ENCODE measurements at regions not wholly inside any gene's neighbourhood (a gene's known extent, or its start where the extent isn't known, plus 50 kb on each side); places are given as distances from the start of the nearest gene placed in this dataset.

GRCh38 chr7:45359250-45359649 lies 201.7 kb downstream of the RAMP3 start:
- no peak for DNase-seq

- DNase-seq = peak; percentile 42
These were observed 202.2 kb downstream of the RAMP3 start for GRCh38 chr7:45359776-45360175.

GRCh38 chr7:45363669-45364068 lies 206.1 kb downstream of the RAMP3 start:
- no peak for DNase-seq

- no peak for DNase-seq
These were observed 207.8 kb downstream of the RAMP3 start for GRCh38 chr7:45365341-45365740.

GRCh38 chr7:45366475-45366874 lies 207.7 kb upstream of the ADCY1 start:
- no peak for DNase-seq

- DNase-seq = no peak
These were observed 207.1 kb upstream of the ADCY1 start for GRCh38 chr7:45367026-45367425.

- DNase-seq = no peak
These were observed 205.9 kb upstream of the ADCY1 start for GRCh38 chr7:45368129-45368807.

- no peak for DNase-seq
These were observed 189.7 kb upstream of the ADCY1 start for GRCh38 chr7:45384499-45384898.

GRCh38 chr7:45387837-45388236 lies 186.3 kb upstream of the ADCY1 start:
- DNase-seq = no peak

GRCh38 chr7:45389073-45389872 lies 184.9 kb upstream of the ADCY1 start:
- DNase-seq = no peak

- DNase-seq = no peak
These were observed 184.0 kb upstream of the ADCY1 start for GRCh38 chr7:45390180-45390579.

- DNase-seq = no peak
These were observed 183.4 kb upstream of the ADCY1 start for GRCh38 chr7:45390731-45391130.

- DNase-seq = no peak
These were observed 182.3 kb upstream of the ADCY1 start for GRCh38 chr7:45391618-45392451.

GRCh38 chr7:45394117-45394708 lies 180.0 kb upstream of the ADCY1 start:
- no peak for DNase-seq

- DNase-seq = no peak
These were observed 175.1 kb upstream of the ADCY1 start for GRCh38 chr7:45399069-45399468.

- no peak for DNase-seq
These were observed 173.5 kb upstream of the ADCY1 start for GRCh38 chr7:45400680-45401079.

- DNase-seq = no peak
These were observed 173.0 kb upstream of the ADCY1 start for GRCh38 chr7:45401155-45401554.

GRCh38 chr7:45401851-45402250 lies 172.3 kb upstream of the ADCY1 start:
- DNase-seq = no peak

GRCh38 chr7:45402480-45403218 lies 171.5 kb upstream of the ADCY1 start:
- DNase-seq = no peak

- no peak for DNase-seq
These were observed 169.5 kb upstream of the ADCY1 start for GRCh38 chr7:45404622-45405021.

- DNase-seq = peak; percentile 19
These were observed 166.3 kb upstream of the ADCY1 start for GRCh38 chr7:45407730-45408408.

GRCh38 chr7:45408409-45408737 lies 165.8 kb upstream of the ADCY1 start:
- no peak for DNase-seq
